Neural cell (in vitro differentiated cells): ENCODE measurements at regions not wholly inside any gene's neighbourhood (a gene's known extent, or its start where the extent isn't known, plus 50 kb on each side); places are given as distances from the start of the nearest gene placed in this dataset.

Experiments
- CTCF ChIP-seq: fragments of 450-650 bp; IDR thresholded peaks from 2 replicates; pipeline ENCODE4 v1.5.1; 2014; ENCODE audit warnings: antibody characterized with exemption, mild to moderate bottlenecking, moderate library complexity; ENCODE audit not compliant: poor library complexity, severe bottlenecking
- EP300 ChIP-seq: fragments of 450-650 bp; conservative IDR thresholded peaks from 2 replicates; pipeline ENCODE4 v1.6.1; 2014; ENCODE audit warnings: antibody characterized with exemption, mild to moderate bottlenecking, moderate library complexity; ENCODE audit not compliant: poor library complexity, severe bottlenecking
- EZH2 ChIP-seq: fragments of 200-600, 300-800 bp; shearing (Covaris generic), sonication (generic); IDR thresholded peaks from 2 replicates; pipeline ENCODE4 v1.6.1; 2014; ENCODE audit warnings: antibody characterized with exemption, low read length, borderline replicate concordance, mild to moderate bottlenecking; ENCODE audit not compliant: insufficient read depth, poor library complexity, severe bottlenecking
- MXI1 ChIP-seq: fragments of 450-650 bp; conservative IDR thresholded peaks from 2 replicates; pipeline ENCODE4 v1.6.1; 2014; ENCODE audit warnings: antibody characterized with exemption, mild to moderate bottlenecking; ENCODE audit not compliant: poor library complexity, severe bottlenecking
- POLR2AphosphoS5 ChIP-seq: IDR thresholded peaks from 2 replicates; pipeline ENCODE4 v1.6.1; 2012
- RAD21 ChIP-seq: fragments of 450-650 bp; conservative IDR thresholded peaks from 2 replicates; pipeline ENCODE4 v1.6.1; 2014; ENCODE audit warnings: antibody characterized with exemption, mild to moderate bottlenecking, moderate library complexity
- SMC3 ChIP-seq: fragments of 450-650 bp; conservative IDR thresholded peaks from 2 replicates; pipeline ENCODE4 v1.6.1; 2014; ENCODE audit warnings: antibody characterized with exemption, mild to moderate bottlenecking, moderate library complexity; ENCODE audit not compliant: poor library complexity
- TF ChIP-seq, protein P1 (sequence below): IDR thresholded peaks from 2 replicates; pipeline ENCODE4 v1.6.1; 2012; ENCODE audit warnings: borderline replicate concordance

- no peak for TF ChIP-seq CTCF
- TF ChIP-seq EZH2: no peak
- no peak for TF ChIP-seq POLR2AphosphoS5
- TF ChIP-seq, protein P1, sequence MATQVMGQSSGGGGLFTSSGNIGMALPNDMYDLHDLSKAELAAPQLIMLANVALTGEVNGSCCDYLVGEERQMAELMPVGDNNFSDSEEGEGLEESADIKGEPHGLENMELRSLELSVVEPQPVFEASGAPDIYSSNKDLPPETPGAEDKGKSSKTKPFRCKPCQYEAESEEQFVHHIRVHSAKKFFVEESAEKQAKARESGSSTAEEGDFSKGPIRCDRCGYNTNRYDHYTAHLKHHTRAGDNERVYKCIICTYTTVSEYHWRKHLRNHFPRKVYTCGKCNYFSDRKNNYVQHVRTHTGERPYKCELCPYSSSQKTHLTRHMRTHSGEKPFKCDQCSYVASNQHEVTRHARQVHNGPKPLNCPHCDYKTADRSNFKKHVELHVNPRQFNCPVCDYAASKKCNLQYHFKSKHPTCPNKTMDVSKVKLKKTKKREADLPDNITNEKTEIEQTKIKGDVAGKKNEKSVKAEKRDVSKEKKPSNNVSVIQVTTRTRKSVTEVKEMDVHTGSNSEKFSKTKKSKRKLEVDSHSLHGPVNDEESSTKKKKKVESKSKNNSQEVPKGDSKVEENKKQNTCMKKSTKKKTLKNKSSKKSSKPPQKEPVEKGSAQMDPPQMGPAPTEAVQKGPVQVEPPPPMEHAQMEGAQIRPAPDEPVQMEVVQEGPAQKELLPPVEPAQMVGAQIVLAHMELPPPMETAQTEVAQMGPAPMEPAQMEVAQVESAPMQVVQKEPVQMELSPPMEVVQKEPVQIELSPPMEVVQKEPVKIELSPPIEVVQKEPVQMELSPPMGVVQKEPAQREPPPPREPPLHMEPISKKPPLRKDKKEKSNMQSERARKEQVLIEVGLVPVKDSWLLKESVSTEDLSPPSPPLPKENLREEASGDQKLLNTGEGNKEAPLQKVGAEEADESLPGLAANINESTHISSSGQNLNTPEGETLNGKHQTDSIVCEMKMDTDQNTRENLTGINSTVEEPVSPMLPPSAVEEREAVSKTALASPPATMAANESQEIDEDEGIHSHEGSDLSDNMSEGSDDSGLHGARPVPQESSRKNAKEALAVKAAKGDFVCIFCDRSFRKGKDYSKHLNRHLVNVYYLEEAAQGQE: no peak
- TF ChIP-seq RAD21: no peak
- TF ChIP-seq MXI1: no peak
- TF ChIP-seq SMC3: no peak
- no peak for TF ChIP-seq EP300
These were observed 1568.5 kb upstream of the NUDT12 start for GRCh38 chr5:105131045-105131444.
